T-cell (primary cell): ENCODE measurements at regions not wholly inside any gene's neighbourhood (a gene's known extent, or its start where the extent isn't known, plus 50 kb on each side); places are given as distances from the start of the nearest gene placed in this dataset.

Experiments used
- ATAC-seq, 4 experiments: fragments of 200-7000 bp in 3 of 4; fragments of 150-1000 bp in 1 of 4; cut with Tn5 transposase; replicated peaks in 1 of 4; 1 replicate in 3 of 4; 2 replicates in 1 of 4; pipeline ENCODE4 v1.10.0; 2021; ENCODE audit warnings: moderate library complexity in 3 of 4, mild to moderate bottlenecking in 2 of 4, moderate number of reproducible peaks in 1 of 4
- CTCF ChIA-PET, 2 donors: fragments of 300-600 bp; sonication (Branson Sonifier 250); formaldehyde crosslinking; loops; one replicate each; lab custom pipeline; 2022; ENCODE audit warnings: antibody characterized with exemption in 2 of 2; lab: Charles Lee
- POLR2A ChIA-PET, 2 donors: fragments of 300-600 bp; sonication (Branson Sonifier 250); formaldehyde crosslinking; loops; one replicate each; lab custom pipeline; 2022; ENCODE audit warnings: antibody characterized with exemption in 2 of 2; lab: Charles Lee
- DNase-seq, 35 experiments: peaks; one replicate each; pipeline versions ENCODE4 v3.0.0 to v3.0.0-alpha.2; 2013 to 2023
- H3K27ac ChIP-seq: one replicate; pipeline ENCODE4 v1.5.1; 2013; ENCODE audit warnings: low read length
- H3K27me3 ChIP-seq, 2 experiments: replicated peaks in 1 of 2; 1 replicate in 1 of 2; 2 replicates in 1 of 2; pipeline versions ENCODE4 v1.6.1 to v1.7.0; 2013; ENCODE audit warnings: low read length in 1 of 2, mixed read lengths in 1 of 2; ENCODE audit not compliant: control insufficient read depth in 2 of 2, insufficient read depth in 2 of 2; ENCODE audit errors: extremely low read depth in 1 of 2
- H3K36me3 ChIP-seq, 2 donors: 1 replicate in 1 of 2; 2 replicates in 1 of 2; pipeline versions ENCODE4 v1.6.1 to v1.7.0; 2013; ENCODE audit warnings: low read length in 1 of 2; ENCODE audit not compliant: control insufficient read depth in 2 of 2, insufficient read depth in 1 of 2; ENCODE audit errors: extremely low read depth in 1 of 2
- H3K4me1 ChIP-seq, 2 experiments: 1 replicate in 1 of 2; 2 replicates in 1 of 2; pipeline versions ENCODE4 v1.6.1 to v1.7.0; 2013; ENCODE audit warnings: low read length in 2 of 2, mixed read lengths in 1 of 2; ENCODE audit not compliant: insufficient read depth in 2 of 2, control insufficient read depth in 1 of 2; ENCODE audit errors: extremely low read depth in 1 of 2
- H3K4me3 ChIP-seq, 2 donors: 1 replicate in 1 of 2; 2 replicates in 1 of 2; pipeline versions ENCODE4 v1.5.1 to v1.7.0; 2013; ENCODE audit warnings: mild to moderate bottlenecking in 2 of 2, low read length in 1 of 2, moderate library complexity in 1 of 2; ENCODE audit not compliant: control insufficient read depth in 1 of 2; ENCODE audit errors: extremely low read depth in 1 of 2
- H3K9me3 ChIP-seq: 2 replicates; pipeline ENCODE4 v1.7.0; 2013
- H3K27ac Mint-ChIP-seq, 2 donors: one replicate each; pipeline ENCODE4 v1.8.0; 2020 to 2021; ENCODE audit warnings: mild to moderate bottlenecking in 2 of 2, mixed read lengths in 2 of 2
- H3K27me3 Mint-ChIP-seq, 2 donors: one replicate each; pipeline ENCODE4 v1.8.0; 2021 to 2022; ENCODE audit warnings: mixed read lengths in 2 of 2
- H3K36me3 Mint-ChIP-seq: one replicate; pipeline ENCODE4 v1.8.0; 2021; ENCODE audit warnings: mixed read lengths
- H3K4me1 Mint-ChIP-seq, 3 donors: one replicate each; pipeline ENCODE4 v1.8.0; 2020 to 2022; ENCODE audit warnings: mixed read lengths in 3 of 3, mild to moderate bottlenecking in 1 of 3
- H3K4me3 Mint-ChIP-seq, 3 donors: one replicate each; pipeline ENCODE4 v1.8.0; 2020 to 2022; ENCODE audit warnings: mild to moderate bottlenecking in 3 of 3, mixed read lengths in 3 of 3, moderate library complexity in 3 of 3
- H3K9me3 Mint-ChIP-seq, 3 donors: one replicate each; pipeline ENCODE4 v1.8.0; 2020 to 2022; ENCODE audit warnings: mixed read lengths in 3 of 3
- WGBS: methylation state at CpG from one replicate; pipeline ENCODE4 v1.1.5; 2013; ENCODE audit warnings: missing lambda C conversion rate; ENCODE audit not compliant: insufficient coverage; 5-methylcytosine and 5-hydroxymethylcytosine counted together

DNA sequence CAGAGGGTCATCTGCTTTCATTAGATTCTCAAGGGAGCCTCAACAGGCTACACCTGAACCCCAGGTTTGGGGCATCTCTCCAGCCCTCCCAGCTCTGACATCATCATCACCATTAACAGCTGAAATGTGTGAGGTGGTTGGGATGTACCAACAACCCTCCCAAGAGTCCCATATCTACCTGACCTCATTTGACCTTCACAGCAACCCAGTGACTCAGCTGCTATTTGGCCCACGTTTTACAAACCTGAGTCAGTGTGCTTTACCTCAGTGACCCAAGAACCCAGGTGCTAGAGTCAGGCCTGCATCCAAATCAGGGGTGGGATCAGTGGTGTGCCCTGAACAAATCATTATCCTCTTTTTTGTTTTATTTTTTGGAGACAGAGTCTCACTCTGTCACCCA, 53.3 kb upstream of the TINAGL1 start:
- H3K4me1 Mint-ChIP-seq: no peaks in the 10 kb centered on the region
- Histone ChIP-seq H3K27me3 (peaks cover 0 to 4% of the 10 kb centered on the region in 2 experiments), H3K4me1 (no peaks in the 10 kb centered on the region), H3K36me3 (no peaks in the 10 kb centered on the region), H3K4me3 (no peak overlapping the region), H3K9me3 (no peaks in the 10 kb centered on the region), H3K27ac (no peak overlapping the region)
- H3K36me3 Mint-ChIP-seq: no peaks in the 10 kb centered on the region
- no peak overlapping the region for H3K27ac Mint-ChIP-seq
- ATAC-seq (no peak), DNase-seq (no peak)
- peaks cover 8 to 9% of the 10 kb centered on the region in 2 donors for H3K27me3 Mint-ChIP-seq
- H3K9me3 Mint-ChIP-seq: peaks cover 0 to 4% (median 2%) of the 10 kb centered on the region in 3 donors
- WGBS: 57% methylated on average over 1 of the region's 1 CpG
- CTCF ChIA-PET: no interaction called here
- POLR2A ChIA-PET: no interaction called here
- H3K4me3 Mint-ChIP-seq: no peak overlapping the region

DNA sequence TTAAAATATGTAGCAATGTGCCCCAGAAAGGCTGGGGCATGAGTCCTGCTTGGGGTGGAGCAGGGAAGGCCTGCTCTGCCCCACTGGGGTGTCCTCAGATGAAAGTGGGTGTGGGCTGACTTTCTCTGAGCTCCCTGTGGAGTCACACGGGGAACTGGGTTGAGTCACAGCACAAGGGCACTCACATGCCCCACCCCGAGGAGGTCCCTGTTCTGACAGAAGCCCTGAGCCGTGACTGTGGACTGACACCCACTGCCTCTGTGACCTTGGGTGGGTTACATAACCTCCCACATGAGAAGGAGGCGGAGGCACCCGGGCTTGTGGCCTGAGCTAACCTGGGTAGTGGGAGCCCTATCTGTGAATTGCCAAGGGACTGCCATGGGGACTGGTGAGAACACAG, 52.5 kb upstream of the TINAGL1 start:
- no peak overlapping the region for H3K27ac Mint-ChIP-seq
- Histone ChIP-seq H3K36me3 (no peaks in the 10 kb centered on the region), H3K27ac (no peak overlapping the region), H3K27me3 (peaks cover 0 to 4% of the 10 kb centered on the region in 2 experiments), H3K4me1 (no peaks in the 10 kb centered on the region), H3K4me3 (no peak overlapping the region), H3K9me3 (no peaks in the 10 kb centered on the region)
- H3K36me3 Mint-ChIP-seq: no peaks in the 10 kb centered on the region
- peaks cover 8 to 9% of the 10 kb centered on the region in 2 donors for H3K27me3 Mint-ChIP-seq
- H3K9me3 Mint-ChIP-seq: peaks cover 0 to 4% (median 2%) of the 10 kb centered on the region in 3 donors
- ChIA-PET CTCF (no interaction called here), POLR2A (no interaction called here)
- no peaks in the 10 kb centered on the region for H3K4me1 Mint-ChIP-seq
- WGBS: 83% methylated on average over 2 of the region's 5 CpGs
- no peak overlapping the region for H3K4me3 Mint-ChIP-seq
- DNase-seq: peak in 2 of 35 experiments; percentile 15 to 47
- no peak for ATAC-seq

DNA sequence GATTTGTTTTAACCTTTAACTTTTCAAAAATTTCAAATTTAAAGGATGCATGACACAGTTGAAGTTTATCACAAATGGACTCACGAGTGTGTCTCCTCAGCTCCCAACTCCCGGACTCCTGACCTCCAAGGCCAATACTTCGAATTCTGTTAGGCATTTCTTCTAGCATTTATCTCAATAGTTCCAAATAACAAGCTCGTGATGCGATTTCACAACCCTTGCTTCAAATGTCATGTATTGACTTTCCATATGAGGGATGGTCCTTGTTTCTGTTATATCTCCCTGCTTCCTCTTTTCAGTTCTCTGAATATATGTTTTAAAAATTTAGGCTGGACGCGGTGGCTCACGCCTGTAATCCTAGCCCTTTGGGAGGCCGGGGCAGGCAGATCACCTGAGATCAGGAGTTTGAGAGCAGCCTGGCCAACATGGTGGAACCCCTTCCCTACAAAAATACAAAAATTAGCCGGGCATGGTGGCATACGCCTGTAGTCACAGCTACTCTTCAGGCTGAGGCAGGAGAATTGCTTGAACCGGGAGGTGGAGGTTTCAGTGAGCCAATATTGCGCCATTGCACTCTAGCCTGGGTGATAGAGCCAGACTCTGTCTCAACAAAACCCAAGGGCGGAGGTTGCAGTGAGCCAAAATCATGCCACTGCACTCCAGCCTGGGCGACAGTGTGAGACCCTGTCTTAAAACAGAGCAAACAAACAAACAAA, 52.0 kb upstream of the TINAGL1 start:
- H3K9me3 ChIP-seq: no peaks in the 10 kb centered on the region
- no peaks in the 10 kb centered on the region for H3K4me1 Mint-ChIP-seq
- peaks cover 0 to 4% (median 2%) of the 10 kb centered on the region in 3 donors for H3K9me3 Mint-ChIP-seq
- no peak overlapping the region for H3K4me3 ChIP-seq
- no peaks in the 10 kb centered on the region for H3K4me1 ChIP-seq
- no peaks in the 10 kb centered on the region for H3K36me3 ChIP-seq
- no peak overlapping the region for H3K27ac ChIP-seq
- ATAC-seq (no peak), DNase-seq (no peak)
- POLR2A ChIA-PET: no interaction called here
- H3K4me3 Mint-ChIP-seq: no peak overlapping the region
- peaks cover 0 to 4% of the 10 kb centered on the region in 2 experiments for H3K27me3 ChIP-seq
- H3K27ac Mint-ChIP-seq: no peak overlapping the region
- no peaks in the 10 kb centered on the region for H3K36me3 Mint-ChIP-seq
- CTCF ChIA-PET: interaction anchor here in 1 of 2 donors (0.7 kb wide), 1 partner anchor 61 kb away, joined by 8 read pairs; no protein-coding TSS in a partner anchor
- peaks cover 8 to 9% of the 10 kb centered on the region in 2 donors for H3K27me3 Mint-ChIP-seq
- WGBS: 93% methylated on average over 7 of the region's 15 CpGs
